ENCODE measurements at regions not wholly inside any gene's neighbourhood (a gene's known extent, or its start where the extent isn't known, plus 50 kb on each side); places are given as distances from the start of the nearest gene placed in this dataset.

- TF ChIP-seq MAX (IDR thresholded peaks at IDR 0.05; ENCODE audit: low read depth) (no peak), EP300 (IDR thresholded peaks at IDR 0.05; ENCODE audit: borderline replicate concordance in 1 of 2, low read depth in 1 of 2, low read length in 1 of 2) (no peak), JUND (IDR thresholded peaks at IDR 0.05) (no peak), FOSL2 (IDR thresholded peaks at IDR 0.05; ENCODE audit: borderline replicate concordance, low read depth) (no peak), YY1 (IDR thresholded peaks at IDR 0.05; ENCODE audit: low read depth) (no peak), RAD21 (IDR thresholded peaks at IDR 0.05; ENCODE audit: low read length) (no peak), SMC3 (IDR thresholded peaks at IDR 0.05; ENCODE audit: low read depth, low read length) (no peak), POLR2AphosphoS5 (IDR thresholded peaks at IDR 0.05; ENCODE audit: low read depth, low read length) (no peak), CHD2 (IDR thresholded peaks at IDR 0.05; ENCODE audit: low read length, partially characterized antibody) (no peak), RXRA (IDR thresholded peaks at IDR 0.05; ENCODE audit: borderline replicate concordance, low read depth) (no peak)
- TF ChIP-seq, protein P1, sequence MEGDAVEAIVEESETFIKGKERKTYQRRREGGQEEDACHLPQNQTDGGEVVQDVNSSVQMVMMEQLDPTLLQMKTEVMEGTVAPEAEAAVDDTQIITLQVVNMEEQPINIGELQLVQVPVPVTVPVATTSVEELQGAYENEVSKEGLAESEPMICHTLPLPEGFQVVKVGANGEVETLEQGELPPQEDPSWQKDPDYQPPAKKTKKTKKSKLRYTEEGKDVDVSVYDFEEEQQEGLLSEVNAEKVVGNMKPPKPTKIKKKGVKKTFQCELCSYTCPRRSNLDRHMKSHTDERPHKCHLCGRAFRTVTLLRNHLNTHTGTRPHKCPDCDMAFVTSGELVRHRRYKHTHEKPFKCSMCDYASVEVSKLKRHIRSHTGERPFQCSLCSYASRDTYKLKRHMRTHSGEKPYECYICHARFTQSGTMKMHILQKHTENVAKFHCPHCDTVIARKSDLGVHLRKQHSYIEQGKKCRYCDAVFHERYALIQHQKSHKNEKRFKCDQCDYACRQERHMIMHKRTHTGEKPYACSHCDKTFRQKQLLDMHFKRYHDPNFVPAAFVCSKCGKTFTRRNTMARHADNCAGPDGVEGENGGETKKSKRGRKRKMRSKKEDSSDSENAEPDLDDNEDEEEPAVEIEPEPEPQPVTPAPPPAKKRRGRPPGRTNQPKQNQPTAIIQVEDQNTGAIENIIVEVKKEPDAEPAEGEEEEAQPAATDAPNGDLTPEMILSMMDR (IDR thresholded peaks at IDR 0.05), result no peak
These were observed 264.7 kb downstream of the BUD13 start for GRCh38 chr11:116507849-116508695.

All from SK-N-SH (cell line).